ENCODE measurements at regions not wholly inside any gene's neighbourhood (a gene's known extent, or its start where the extent isn't known, plus 50 kb on each side); places are given as distances from the start of the nearest gene placed in this dataset.
"Not testable (repeated sequence)": the region's sequence is repeated elsewhere in the genome, so short reads cannot be mapped to it uniquely, and the experiment has no call there.

DNA sequence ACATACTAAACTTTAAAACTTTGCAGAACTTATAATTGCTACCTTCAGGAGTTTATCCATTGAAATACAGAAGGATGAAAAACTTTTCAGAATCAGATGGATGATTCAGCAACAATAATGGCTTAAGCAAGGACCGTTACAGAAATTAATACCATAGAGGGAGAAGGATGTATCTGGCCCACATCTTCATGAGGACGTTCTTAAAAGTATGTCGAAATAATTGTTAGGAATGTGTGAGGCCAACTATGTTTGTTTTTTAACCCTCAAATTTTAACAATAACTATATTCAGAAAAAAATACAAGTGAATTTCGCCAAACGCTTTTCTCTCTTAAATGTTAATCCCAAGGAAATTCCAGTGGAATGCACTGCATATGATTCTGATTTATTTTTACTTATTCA, 105.2 kb upstream of the EPHA3 start:
- Histone ChIP-seq H3K4me1 (ENCODE audit: control insufficient read depth, insufficient read depth, low read length) (no peaks in the 10 kb centered on the region), H3K27ac (ENCODE audit: insufficient read depth, low read depth, low read length, poor library complexity, severe bottlenecking) (no peak overlapping the region), H3K36me3 (ENCODE audit: control insufficient read depth, insufficient read depth, low read length) (no peaks in the 10 kb centered on the region), H3K27me3 (ENCODE audit: control insufficient read depth, insufficient read depth, low read length, poor library complexity, severe bottlenecking) (no peaks in the 10 kb centered on the region), H3K4me3 (ENCODE audit: insufficient read depth, low read depth, low read length) (no peak overlapping the region), H3K9me3 (ENCODE audit: control insufficient read depth, low read length) (no peaks in the 10 kb centered on the region)
- WGBS, 2 experiments = 61 to 84% methylated on average over 2 to 4 of the region's 5 CpGs

DNA sequence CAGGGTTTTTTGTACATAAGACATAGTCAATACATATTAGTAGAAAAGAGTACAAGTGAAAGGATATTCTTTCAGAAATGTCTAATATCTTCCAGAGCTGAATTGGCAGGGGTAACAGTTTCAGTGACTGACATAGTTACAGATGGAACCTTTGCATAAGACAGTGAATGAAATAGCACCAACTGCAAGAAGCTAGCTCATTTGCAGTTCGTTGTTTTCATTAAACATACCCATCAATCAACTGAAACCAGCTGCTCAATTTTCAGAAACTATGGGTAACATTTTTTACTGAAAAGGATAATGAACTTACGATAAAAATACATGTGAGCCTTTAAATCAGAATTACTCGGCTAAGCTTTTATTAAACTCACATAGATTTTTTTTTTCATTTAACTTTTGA, 93.9 kb upstream of the EPHA3 start:
- H3K27ac ChIP-seq (ENCODE audit: insufficient read depth, low read depth, low read length, poor library complexity, severe bottlenecking) = no peak overlapping the region
- H3K4me1 ChIP-seq (ENCODE audit: control insufficient read depth, insufficient read depth, low read length) = no peaks in the 10 kb centered on the region
- WGBS, 2 experiments = 80 to 100% methylated on average over 2 to 3 of the region's 3 CpGs
- H3K36me3 ChIP-seq (ENCODE audit: control insufficient read depth, insufficient read depth, low read length) = no peaks in the 10 kb centered on the region
- no peaks in the 10 kb centered on the region for H3K27me3 ChIP-seq (ENCODE audit: control insufficient read depth, insufficient read depth, low read length, poor library complexity, severe bottlenecking)
- H3K4me3 ChIP-seq (ENCODE audit: insufficient read depth, low read depth, low read length) = no peak overlapping the region
- H3K9me3 ChIP-seq (ENCODE audit: control insufficient read depth, low read length) = no peaks in the 10 kb centered on the region

DNA sequence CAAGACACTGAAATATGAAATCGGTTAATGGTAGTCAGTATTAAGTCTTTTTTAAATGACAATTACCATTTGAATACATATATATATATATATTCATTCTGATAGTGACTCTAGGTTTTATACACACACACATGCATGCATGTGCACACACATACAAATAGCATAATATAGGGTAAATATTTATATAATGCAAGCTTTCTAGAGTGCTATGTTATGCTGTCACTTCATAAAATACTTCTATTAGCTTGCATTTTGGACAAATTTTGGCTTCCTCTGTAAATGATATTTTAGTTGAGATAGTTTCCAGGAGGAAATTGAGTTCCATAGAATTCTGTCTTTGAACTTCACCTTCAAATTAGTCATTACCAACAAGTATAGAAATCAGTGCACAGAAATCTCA, 89.9 kb upstream of the EPHA3 start:
- no peaks in the 10 kb centered on the region for H3K27me3 ChIP-seq (ENCODE audit: control insufficient read depth, insufficient read depth, low read length, poor library complexity, severe bottlenecking)
- no peak overlapping the region for H3K27ac ChIP-seq (ENCODE audit: insufficient read depth, low read depth, low read length, poor library complexity, severe bottlenecking)
- H3K4me3 ChIP-seq (ENCODE audit: insufficient read depth, low read depth, low read length) = no peak overlapping the region
- no CpG with 5 or more reads among the region's 1 CpG for WGBS, 2 experiments
- no peaks in the 10 kb centered on the region for H3K36me3 ChIP-seq (ENCODE audit: control insufficient read depth, insufficient read depth, low read length)
- no peaks in the 10 kb centered on the region for H3K4me1 ChIP-seq (ENCODE audit: control insufficient read depth, insufficient read depth, low read length)
- H3K9me3 ChIP-seq (ENCODE audit: control insufficient read depth, low read length) = no peaks in the 10 kb centered on the region

DNA sequence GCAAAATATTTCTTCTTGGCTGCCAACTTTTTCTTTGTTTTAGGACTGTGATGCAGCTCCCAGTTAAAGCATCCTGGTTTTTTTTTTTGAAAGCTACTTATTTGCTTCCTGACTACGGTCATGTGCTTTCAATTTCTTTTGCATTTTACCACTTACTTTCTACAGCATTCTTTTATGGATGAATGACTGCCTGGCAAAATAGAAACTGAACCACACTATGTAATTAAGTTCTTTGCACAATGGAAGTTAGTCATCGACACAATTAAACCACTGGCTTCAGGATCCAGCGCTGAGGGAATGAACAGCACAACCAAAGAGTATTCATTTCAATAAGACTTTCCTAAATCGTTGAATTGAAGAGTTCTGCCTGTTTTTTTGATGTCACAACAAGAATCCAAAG, 82.2 kb upstream of the EPHA3 start:
- WGBS, 2 experiments = 86 to 95% methylated on average over 4 of the region's 4 CpGs
- Histone ChIP-seq H3K4me3 (ENCODE audit: insufficient read depth, low read depth, low read length) (no peak overlapping the region), H3K27me3 (ENCODE audit: control insufficient read depth, insufficient read depth, low read length, poor library complexity, severe bottlenecking) (no peaks in the 10 kb centered on the region), H3K9me3 (ENCODE audit: control insufficient read depth, low read length) (no peaks in the 10 kb centered on the region), H3K27ac (ENCODE audit: insufficient read depth, low read depth, low read length, poor library complexity, severe bottlenecking) (no peak overlapping the region), H3K36me3 (ENCODE audit: control insufficient read depth, insufficient read depth, low read length) (no peaks in the 10 kb centered on the region), H3K4me1 (ENCODE audit: control insufficient read depth, insufficient read depth, low read length) (no peaks in the 10 kb centered on the region)

DNA sequence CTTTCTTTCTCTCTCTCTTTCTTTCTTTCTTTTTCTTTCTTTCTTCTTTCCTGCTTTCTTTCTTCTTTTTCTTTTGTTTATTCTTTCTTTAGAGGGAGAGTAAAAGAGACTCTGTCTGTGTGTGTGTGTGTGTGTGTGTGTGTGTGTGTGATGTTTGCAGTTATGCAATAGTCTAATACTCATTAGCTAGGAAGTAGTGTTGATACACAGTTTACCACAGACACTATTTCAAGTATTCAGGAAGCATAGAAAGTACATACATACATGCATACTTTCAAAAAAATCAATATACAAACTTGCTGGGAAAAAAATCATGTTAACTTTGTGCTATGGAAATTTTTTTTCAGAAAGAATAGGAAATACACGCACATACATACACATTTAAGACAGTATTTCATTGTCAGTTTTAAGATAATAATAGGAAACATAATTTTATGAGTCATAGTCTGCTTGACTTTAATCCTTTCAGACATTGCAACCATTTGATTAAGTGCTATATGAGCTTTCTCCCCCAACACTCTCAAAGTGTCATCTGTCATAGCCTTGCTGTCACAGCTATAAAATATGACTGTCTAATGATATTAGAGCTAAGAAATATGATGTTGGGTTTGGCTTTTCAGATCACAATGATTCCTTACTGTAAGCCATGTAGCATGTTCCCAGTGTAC, 74.9 kb upstream of the EPHA3 start:
- Histone ChIP-seq H3K27ac (ENCODE audit: insufficient read depth, low read depth, low read length, poor library complexity, severe bottlenecking) (no peak overlapping the region), H3K27me3 (ENCODE audit: control insufficient read depth, insufficient read depth, low read length, poor library complexity, severe bottlenecking) (no peaks in the 10 kb centered on the region), H3K4me1 (ENCODE audit: control insufficient read depth, insufficient read depth, low read length) (no peaks in the 10 kb centered on the region), H3K4me3 (ENCODE audit: insufficient read depth, low read depth, low read length) (no peak overlapping the region), H3K9me3 (ENCODE audit: control insufficient read depth, low read length) (no peaks in the 10 kb centered on the region), H3K36me3 (ENCODE audit: control insufficient read depth, insufficient read depth, low read length) (no peaks in the 10 kb centered on the region)
- WGBS, 2 experiments = no CpG with 5 or more reads among the region's 1 CpG

DNA sequence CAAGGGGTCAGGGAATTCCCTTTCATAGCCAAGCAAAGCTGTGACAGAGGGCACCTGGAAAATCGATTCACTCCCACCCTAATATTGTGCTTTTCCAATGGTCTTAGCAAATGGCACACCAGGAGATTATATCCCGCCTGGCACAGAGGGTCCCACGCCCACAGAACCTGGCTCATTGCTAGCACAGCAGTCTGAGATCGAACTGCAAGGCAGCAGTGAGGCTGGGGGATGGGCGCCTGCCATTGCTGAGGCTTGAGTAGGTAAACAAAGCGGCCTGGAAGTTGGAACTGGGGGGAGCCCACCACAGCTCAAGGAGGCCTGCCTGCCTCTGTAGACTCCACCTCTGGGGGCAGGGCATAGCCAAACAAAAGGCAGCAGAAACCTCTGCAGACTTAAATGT, 72.7 kb upstream of the EPHA3 start:
- H3K27ac ChIP-seq (ENCODE audit: insufficient read depth, low read depth, low read length, poor library complexity, severe bottlenecking); H3K4me3 ChIP-seq (ENCODE audit: insufficient read depth, low read depth, low read length); H3K9me3 ChIP-seq (ENCODE audit: control insufficient read depth, low read length); H3K4me1 ChIP-seq (ENCODE audit: control insufficient read depth, insufficient read depth, low read length); H3K27me3 ChIP-seq (ENCODE audit: control insufficient read depth, insufficient read depth, low read length, poor library complexity, severe bottlenecking); H3K36me3 ChIP-seq (ENCODE audit: control insufficient read depth, insufficient read depth, low read length): not testable (repeated sequence)
- 95 to 96% methylated on average over 6 of the region's 6 CpGs for WGBS, 2 experiments

DNA sequence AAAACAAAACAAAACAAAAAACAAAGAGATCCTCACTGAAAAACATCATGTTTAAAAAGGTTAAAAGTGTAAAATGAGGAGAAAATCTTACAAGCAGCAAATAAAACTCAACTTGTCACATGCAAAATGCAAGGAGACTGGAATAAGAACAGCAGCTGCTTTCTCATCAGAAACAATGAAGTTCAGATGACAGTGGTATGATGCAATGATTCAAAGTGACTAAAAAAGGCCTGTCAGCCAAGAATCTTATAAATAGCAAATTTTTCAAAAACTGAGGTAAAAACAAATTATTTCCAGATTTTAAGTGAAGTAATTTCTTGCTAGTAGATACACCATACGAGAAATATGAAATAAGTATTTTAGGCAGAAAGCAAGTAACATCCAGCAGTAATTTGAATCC, 68.6 kb upstream of the EPHA3 start:
- Histone ChIP-seq H3K4me3 (ENCODE audit: insufficient read depth, low read depth, low read length) (no peak overlapping the region), H3K27ac (ENCODE audit: insufficient read depth, low read depth, low read length, poor library complexity, severe bottlenecking) (no peak overlapping the region), H3K27me3 (ENCODE audit: control insufficient read depth, insufficient read depth, low read length, poor library complexity, severe bottlenecking) (no peaks in the 10 kb centered on the region), H3K36me3 (ENCODE audit: control insufficient read depth, insufficient read depth, low read length) (no peaks in the 10 kb centered on the region), H3K4me1 (ENCODE audit: control insufficient read depth, insufficient read depth, low read length) (peaks cover 4% of the 10 kb centered on the region), H3K9me3 (ENCODE audit: control insufficient read depth, low read length) (no peaks in the 10 kb centered on the region)
- WGBS, 2 experiments = no CpG with 5 or more reads among the region's 1 CpG

DNA sequence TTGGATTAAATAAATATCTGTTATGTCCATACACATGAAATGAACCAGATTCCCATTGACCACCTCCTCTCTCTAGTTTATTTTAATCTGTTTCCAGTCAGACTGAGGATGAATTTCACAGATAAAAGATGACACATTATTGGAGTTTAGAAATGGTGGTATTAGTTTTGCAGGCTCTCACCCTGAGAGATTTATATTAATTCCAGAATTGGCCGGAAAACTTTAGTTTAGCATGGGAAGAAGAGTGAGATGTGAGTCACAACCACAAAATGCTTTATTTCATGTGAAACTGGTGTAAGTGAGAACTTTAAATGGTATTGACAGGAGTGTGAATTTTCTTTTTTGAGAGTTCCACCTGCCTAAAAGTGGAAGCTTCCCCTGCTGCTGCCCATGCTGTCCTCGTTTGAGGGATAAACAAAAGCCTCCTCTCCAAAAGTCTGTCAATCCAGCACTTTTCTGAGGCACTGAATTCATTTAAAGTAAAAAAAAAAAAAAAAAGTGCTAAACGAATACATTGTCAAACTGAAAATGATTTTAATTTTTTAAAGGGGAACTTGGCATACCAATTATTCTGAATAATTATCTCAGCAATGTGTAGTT, 65.1 kb upstream of the EPHA3 start:
- Histone ChIP-seq H3K27ac (ENCODE audit: insufficient read depth, low read depth, low read length, poor library complexity, severe bottlenecking) (no peak overlapping the region), H3K4me3 (ENCODE audit: insufficient read depth, low read depth, low read length) (no peak overlapping the region), H3K4me1 (ENCODE audit: control insufficient read depth, insufficient read depth, low read length) (peaks cover 4% of the 10 kb centered on the region), H3K27me3 (ENCODE audit: control insufficient read depth, insufficient read depth, low read length, poor library complexity, severe bottlenecking) (no peaks in the 10 kb centered on the region), H3K36me3 (ENCODE audit: control insufficient read depth, insufficient read depth, low read length) (no peaks in the 10 kb centered on the region), H3K9me3 (ENCODE audit: control insufficient read depth, low read length) (no peaks in the 10 kb centered on the region)
- WGBS, 2 experiments = 48 to 56% methylated on average over 2 of the region's 3 CpGs

DNA sequence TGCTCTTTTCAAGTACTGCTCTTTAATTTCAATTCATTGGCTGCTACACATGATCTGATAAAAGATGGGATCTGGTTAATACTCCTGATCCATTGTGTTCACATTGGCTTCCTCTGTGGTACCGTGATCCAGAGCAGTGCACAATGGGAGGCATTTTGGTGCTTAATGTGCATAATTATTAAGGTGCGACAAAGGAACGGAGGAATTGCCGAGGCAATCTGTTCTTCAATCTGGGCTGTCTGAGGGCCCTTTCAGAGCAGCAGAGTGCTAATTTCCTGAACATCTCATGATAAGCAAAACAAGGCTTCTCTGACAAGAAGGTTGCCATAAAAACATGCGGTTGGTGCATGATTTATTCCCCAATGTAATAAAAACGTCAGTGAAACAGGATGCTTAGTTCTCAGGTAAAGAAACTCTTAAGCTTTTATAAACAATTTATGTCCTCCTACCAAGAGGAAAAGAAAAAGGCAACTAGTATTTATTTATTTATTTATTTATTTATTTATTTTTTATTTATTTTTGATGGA, 64.0 kb upstream of the EPHA3 start:
- no peaks in the 10 kb centered on the region for H3K9me3 ChIP-seq (ENCODE audit: control insufficient read depth, low read length)
- H3K36me3 ChIP-seq (ENCODE audit: control insufficient read depth, insufficient read depth, low read length) = no peaks in the 10 kb centered on the region
- H3K4me3 ChIP-seq (ENCODE audit: insufficient read depth, low read depth, low read length) = no peak overlapping the region
- H3K27me3 ChIP-seq (ENCODE audit: control insufficient read depth, insufficient read depth, low read length, poor library complexity, severe bottlenecking) = no peaks in the 10 kb centered on the region
- WGBS, 2 experiments = 95 to 97% methylated on average over 5 to 6 of the region's 6 CpGs
- H3K4me1 ChIP-seq (ENCODE audit: control insufficient read depth, insufficient read depth, low read length) = peaks cover 4% of the 10 kb centered on the region
- no peak overlapping the region for H3K27ac ChIP-seq (ENCODE audit: insufficient read depth, low read depth, low read length, poor library complexity, severe bottlenecking)

DNA sequence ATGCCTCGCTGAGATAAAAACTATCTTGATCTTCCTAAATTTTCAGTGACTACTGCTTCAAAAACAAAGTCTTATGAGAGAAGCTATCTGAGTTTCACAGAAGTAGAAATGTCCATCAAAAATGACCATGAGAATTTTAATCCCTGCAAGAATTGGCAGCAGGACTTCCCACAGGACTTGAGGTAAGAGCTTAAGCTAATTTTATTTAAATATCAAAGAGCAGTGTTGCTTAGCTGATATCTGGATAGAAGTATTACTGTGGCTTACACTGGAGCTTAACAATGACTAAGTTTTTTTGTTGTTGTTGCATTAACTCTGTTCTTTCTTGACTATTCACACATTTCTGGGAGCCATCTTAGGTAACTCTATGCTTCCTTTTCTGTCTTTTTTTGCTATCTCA, 60.8 kb upstream of the EPHA3 start:
- Histone ChIP-seq H3K36me3 (ENCODE audit: control insufficient read depth, insufficient read depth, low read length) (no peaks in the 10 kb centered on the region), H3K27ac (ENCODE audit: insufficient read depth, low read depth, low read length, poor library complexity, severe bottlenecking) (no peak overlapping the region), H3K4me3 (ENCODE audit: insufficient read depth, low read depth, low read length) (no peak overlapping the region), H3K4me1 (ENCODE audit: control insufficient read depth, insufficient read depth, low read length) (peaks cover 4% of the 10 kb centered on the region), H3K27me3 (ENCODE audit: control insufficient read depth, insufficient read depth, low read length, poor library complexity, severe bottlenecking) (no peaks in the 10 kb centered on the region), H3K9me3 (ENCODE audit: control insufficient read depth, low read length) (no peaks in the 10 kb centered on the region)
- WGBS, 2 experiments = 89 to 96% methylated on average over 1 of the region's 1 CpG

All from ectodermal cell (in vitro differentiated cells).